ENCODE measurements at regions not wholly inside any gene's neighbourhood (a gene's known extent, or its start where the extent isn't known, plus 50 kb on each side); places are given as distances from the start of the nearest gene placed in this dataset.

- TF ChIP-seq CTCF (conservative IDR thresholded peaks at IDR 0.05; ENCODE audit: low read length) (no peak), EZH2phosphoT487 (IDR thresholded peaks at IDR 0.05; ENCODE audit: borderline replicate concordance) (no peak)
Observed at GRCh38 chr4:10811991-10812390, 127.4 kb upstream of the CLNK start.

Data from Loucy (cell line).